ENCODE measurements at regions not wholly inside any gene's neighbourhood (a gene's known extent, or its start where the extent isn't known, plus 50 kb on each side); places are given as distances from the start of the nearest gene placed in this dataset.

DNA sequence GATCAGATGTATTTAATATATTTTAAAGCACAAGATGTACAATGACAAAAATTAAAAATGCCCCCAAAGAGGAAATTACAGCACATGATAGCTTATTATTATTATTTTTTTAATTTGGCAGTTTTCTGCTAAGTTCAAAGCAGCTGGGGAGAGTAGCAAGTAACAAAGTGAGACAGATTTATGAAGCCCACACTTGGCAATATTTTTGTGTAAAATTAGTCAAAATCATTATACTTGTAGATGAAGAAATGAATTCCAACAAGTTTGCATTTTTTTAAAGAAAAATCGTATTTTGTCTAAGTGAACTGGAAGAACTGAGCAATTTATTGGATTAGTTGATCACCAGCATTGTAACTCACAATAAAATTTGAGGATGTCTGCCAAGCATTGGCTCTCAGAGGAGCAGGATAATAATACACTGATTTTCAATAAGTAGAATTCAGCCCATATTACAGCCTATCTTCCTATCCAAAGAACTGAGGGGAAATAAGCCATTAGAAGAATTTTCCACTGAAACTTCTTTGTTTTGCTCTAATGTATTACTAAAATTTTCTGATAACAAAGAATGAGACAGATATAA lies 215.6 kb downstream of the MAP2K6 start:
- TF ChIP-seq POLR2A (IDR thresholded peaks at IDR 0.05) (no peak), CTCF (IDR thresholded peaks at IDR 0.05) (no peak)
- no peak for DNase-seq
- 19% methylated on average over 1 of the region's 1 CpG for WGBS (ENCODE audit: insufficient coverage, low coverage, low lambda C conversion rate, missing lambda C conversion rate)
- Histone ChIP-seq H3K9me3 (no peaks in the 10 kb centered on the region), H3K27ac (no peak overlapping the region), H3K4me1 (no peaks in the 10 kb centered on the region), H3K36me3 (no peaks in the 10 kb centered on the region), H3K4me3 (no peak overlapping the region), H3K27me3 (no peaks in the 10 kb centered on the region)
- no peak for ATAC-seq
- intact Hi-C loops (cut with DNase I), result no loop called here

DNA sequence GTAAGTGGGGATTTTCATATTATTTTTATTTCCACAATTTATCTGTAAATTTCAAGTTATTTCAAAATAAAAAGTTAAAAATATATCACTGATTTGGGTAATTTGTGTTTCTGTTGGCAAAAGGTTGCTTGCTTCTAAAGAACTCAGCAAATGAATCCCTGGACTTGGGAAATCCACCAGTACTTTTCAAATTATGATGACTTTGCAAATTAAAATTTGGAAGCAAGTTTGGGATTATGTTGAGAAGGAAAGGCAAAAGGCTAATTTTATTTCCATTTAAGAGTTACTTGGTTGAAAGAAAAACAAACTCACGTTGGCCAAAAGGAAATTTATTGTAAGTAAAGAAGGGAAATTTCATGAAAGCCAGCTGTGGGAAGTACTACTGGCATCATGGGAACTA lies 220.3 kb downstream of the MAP2K6 start:
- no peak for TF ChIP-seq POLR2A (IDR thresholded peaks at IDR 0.05)
- TF ChIP-seq CTCF (IDR thresholded peaks at IDR 0.05), result no peak

GRCh38 chr17:69637446-69638156 lies 223.1 kb downstream of the MAP2K6 start:
- TF ChIP-seq POLR2A (IDR thresholded peaks at IDR 0.05), result no peak
- TF ChIP-seq CTCF (IDR thresholded peaks at IDR 0.05), result no peak
- Histone ChIP-seq H3K4me3 (no peak overlapping the region), H3K27me3 (no peaks in the 10 kb centered on the region), H3K36me3 (no peaks in the 10 kb centered on the region), H3K9me3 (no peaks in the 10 kb centered on the region), H3K4me1 (no peaks in the 10 kb centered on the region), H3K27ac (no peak overlapping the region)
- DNase-seq, result no peak
- 69% methylated on average over 2 of the region's 4 CpGs for WGBS (ENCODE audit: insufficient coverage, low coverage, low lambda C conversion rate, missing lambda C conversion rate)
- ATAC-seq, result no peak
- intact Hi-C loops (cut with DNase I), result no loop called here

More for the DNA sequence above, 220.3 kb downstream of the MAP2K6 start:
- intact Hi-C loops (cut with DNase I), result no loop called here
- ATAC-seq (no peak), DNase-seq (no peak)
- Histone ChIP-seq H3K27ac (no peak overlapping the region), H3K36me3 (no peaks in the 10 kb centered on the region), H3K9me3 (no peaks in the 10 kb centered on the region), H3K4me3 (no peak overlapping the region), H3K27me3 (no peaks in the 10 kb centered on the region), H3K4me1 (no peaks in the 10 kb centered on the region)
- 33% methylated on average over 1 of the region's 1 CpG for WGBS (ENCODE audit: insufficient coverage, low coverage, low lambda C conversion rate, missing lambda C conversion rate)

- 70% methylated on average over 1 of the region's 1 CpG for WGBS (ENCODE audit: insufficient coverage, low coverage, low lambda C conversion rate, missing lambda C conversion rate)
- H3K4me1 ChIP-seq, result no peaks in the 10 kb centered on the region
- H3K27ac ChIP-seq, result no peak overlapping the region
- no peaks in the 10 kb centered on the region for H3K27me3 ChIP-seq
- DNase-seq (no peak), ATAC-seq (no peak)
- no peak overlapping the region for H3K4me3 ChIP-seq
- H3K36me3 ChIP-seq, result no peaks in the 10 kb centered on the region
- no peaks in the 10 kb centered on the region for H3K9me3 ChIP-seq
- intact Hi-C loops (cut with DNase I), result no loop called here
- TF ChIP-seq POLR2A (IDR thresholded peaks at IDR 0.05) (no peak), CTCF (IDR thresholded peaks at IDR 0.05) (no peak)
Measured at GRCh38 chr17:69639096-69639495, 224.6 kb downstream of the MAP2K6 start.
